Stimulated activated CD4-positive, alpha-beta T cell treated with anti-CD3 and anti-CD28 coated beads, Interleukin-15, amount 100 ng/mL, for 24 hours (primary cell): ENCODE measurements at regions not wholly inside any gene's neighbourhood (a gene's known extent, or its start where the extent isn't known, plus 50 kb on each side); places are given as distances from the start of the nearest gene placed in this dataset.

Experiments
- DNase-seq: peaks from one replicate; pipeline ENCODE4 v3.0.0-alpha.2; 2020

DNA sequence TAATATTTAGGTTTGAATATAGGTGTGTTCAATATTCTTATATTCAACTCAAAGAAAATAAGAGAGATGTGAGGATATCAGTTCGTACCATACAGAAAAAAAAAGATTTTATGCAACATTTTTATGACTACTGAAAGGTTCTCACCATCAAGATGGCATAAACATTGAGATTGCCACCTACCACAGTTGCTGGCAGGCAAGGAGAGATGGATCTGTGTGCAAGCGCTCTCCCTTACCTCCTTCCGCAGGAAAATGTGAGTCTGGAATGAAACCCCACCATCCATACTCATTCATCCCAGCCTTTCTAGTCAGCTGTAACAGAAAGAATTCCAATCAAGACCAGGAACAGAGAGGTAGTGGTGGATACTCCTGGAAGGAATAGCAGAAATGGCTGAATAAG, 376.9 kb downstream of the PPP3CA start:
- no peak for DNase-seq

DNA sequence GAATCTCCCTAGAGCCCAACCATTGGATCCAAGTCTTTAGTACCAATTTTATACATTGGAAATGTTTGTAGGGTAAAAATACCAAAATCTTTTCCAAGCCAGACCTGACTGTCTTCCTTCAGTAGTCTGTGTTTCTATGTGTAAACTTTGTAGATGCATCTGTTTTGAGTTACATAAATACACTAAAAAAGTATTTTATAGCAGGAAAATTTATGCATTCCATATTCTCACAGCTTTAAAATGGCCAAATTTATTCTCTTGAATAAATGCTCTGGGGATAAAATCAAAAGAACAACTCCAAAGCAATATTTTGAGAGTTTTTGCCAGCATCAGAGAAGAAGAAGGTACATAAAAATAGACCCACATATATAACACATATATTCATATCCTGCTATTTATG, 377.4 kb downstream of the PPP3CA start:
- DNase-seq: no peak

DNA sequence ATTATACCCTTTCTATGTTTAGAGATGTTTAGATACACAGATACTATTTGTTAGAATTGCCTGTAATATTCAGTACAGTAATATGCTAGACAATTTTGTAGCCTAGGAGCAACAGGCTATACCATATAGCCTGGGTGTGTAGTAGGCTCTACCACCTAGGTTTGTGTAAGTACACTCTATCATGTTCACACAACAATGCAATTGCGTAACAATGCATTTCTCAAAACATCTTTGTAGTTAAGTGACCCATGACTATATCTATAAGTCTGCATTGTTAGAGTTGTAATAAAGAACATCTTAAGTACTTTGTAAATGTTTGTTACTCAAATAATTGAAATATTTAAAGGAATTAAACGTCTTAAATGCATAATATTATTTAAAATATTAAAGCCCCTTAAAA, 379.3 kb downstream of the PPP3CA start:
- no peak for DNase-seq

DNA sequence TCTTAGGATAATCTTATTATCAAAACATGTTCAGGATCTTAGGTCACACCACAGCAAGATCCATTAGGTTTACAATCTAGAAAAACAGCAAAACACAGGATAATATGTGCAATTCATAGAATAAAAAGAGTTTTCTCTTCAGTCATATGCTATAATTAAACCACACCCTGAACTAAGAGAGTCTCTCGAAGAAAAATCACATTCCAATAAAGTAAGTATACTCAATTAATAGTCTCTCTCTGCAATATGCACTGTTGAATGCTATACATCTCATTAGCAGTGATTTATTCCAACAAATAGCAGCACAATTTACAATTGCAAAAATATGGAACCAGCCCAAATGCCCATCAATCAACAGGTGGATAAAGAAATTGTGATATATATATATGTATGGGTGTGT, 383.7 kb downstream of the PPP3CA start:
- DNase-seq: no peak

DNA sequence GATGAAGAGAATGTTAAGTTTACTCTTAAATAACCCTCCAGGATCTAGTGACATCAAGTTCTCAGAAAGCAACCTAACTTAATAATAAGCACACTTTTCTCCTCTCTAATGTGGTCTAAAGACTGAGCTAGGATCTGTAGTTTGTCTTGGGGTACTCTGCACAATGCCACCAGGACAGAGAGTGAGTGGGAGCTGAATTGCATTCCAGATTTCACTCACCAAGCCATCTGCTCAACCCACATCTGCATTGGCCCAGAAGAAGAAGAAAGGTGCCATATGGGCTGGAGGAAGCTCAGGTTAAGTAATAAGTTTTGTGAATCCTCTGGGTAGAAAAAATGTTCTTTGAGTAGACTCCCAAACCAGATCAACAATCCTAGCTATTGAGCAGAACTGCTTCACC, 384.6 kb downstream of the PPP3CA start:
- no peak for DNase-seq

DNA sequence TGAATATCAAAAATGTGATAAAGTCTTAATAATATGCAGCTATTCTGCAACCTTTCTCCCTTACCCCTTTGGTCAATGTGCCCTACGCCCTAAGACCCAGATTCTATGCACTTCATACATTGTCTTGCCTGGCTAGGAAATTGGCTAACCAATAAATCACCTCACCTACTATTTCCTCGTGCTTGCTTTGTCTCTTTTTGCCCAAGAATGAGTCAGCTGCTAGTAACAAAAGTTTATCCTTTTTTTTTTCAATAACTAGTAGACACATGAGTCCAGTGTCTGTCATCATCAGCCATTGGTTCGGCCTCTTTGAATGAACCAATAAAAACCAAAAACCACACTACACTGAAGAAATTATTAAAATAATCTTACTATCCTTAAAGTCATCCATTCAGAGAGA, 387.1 kb downstream of the PPP3CA start:
- no peak for DNase-seq

DNA sequence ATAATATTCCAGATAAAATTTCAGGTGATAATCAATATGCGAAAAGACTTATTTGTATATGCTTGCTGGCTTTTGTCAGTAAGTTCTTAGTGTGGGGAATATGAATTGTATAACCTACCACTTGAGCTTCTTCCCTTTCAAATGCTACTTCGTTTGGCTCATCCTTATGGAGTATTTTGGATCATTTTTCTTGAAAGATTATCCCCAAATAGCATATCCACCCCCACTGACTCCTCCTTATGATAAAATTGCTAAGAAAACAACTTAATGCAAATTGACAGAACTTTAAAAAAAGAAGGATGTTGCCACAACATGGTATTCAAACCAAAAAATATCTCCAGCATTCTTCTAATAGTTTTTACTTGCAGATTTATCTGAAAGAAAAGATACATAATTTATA, 393.3 kb downstream of the PPP3CA start:
- DNase-seq: no peak

DNA sequence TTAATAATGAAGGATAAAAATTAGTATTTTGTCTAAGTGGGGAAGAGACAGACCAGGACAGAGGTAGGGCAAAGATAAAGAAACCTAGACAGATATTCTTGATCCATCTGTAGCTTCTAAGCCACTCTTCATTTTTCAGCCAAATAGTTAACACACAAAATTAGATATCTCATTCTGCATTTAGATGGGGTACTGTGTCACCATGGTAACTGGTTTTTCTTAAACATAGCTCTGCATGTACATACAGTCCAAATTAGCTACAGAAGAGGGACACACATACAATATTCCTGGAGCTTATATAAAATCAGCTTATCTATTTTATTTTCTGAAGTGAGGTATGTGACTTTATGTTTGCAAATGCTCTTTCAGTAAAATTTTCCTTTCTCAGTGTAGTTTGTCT, 393.7 kb downstream of the PPP3CA start:
- no peak for DNase-seq

DNA sequence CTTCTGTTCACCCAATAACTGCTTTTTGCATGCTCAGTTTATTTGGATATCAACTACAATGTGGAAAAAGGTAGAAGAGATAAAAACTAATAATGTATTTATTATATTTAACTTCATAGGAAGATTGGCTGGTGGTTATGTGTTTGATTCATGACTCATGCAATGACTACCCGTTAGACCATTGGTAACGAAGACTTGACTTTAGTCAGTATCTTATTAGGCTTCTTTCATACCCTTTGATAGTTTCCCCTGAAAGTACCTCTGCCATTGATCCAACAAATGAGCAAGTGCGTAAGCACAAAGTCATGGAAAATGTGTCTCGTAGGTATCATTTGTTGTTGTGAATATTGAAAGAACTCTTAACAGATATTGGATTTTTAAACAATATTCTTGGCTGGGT, 394.7 kb downstream of the PPP3CA start:
- no peak for DNase-seq

DNA sequence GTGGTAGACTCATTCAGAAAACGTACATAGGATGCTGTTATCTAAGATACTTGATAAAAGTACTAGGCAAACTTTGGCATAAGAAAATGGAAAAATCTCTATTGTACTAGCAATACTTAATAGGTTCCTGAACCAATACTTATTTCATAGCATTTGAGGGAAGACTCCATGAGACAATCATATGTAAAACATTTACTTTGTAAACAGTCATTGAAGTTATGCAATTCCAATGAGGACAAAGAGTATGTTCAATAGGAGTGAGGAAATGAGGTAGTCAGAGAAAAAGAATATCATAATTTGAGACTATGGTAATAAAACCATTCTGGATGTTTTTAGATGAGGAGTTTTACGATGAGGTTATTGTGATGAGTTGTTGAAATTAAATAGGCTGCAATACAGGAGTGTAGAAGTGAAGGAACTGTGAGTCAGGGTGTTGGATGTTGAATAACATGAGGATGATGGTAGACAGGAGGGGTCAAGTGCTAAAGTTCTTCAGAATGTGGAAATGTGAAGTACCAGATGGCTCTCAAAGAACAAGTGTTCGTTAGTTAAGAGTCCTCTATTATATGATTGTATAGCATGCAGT, 397.9 kb downstream of the PPP3CA start:
- no peak for DNase-seq

DNA sequence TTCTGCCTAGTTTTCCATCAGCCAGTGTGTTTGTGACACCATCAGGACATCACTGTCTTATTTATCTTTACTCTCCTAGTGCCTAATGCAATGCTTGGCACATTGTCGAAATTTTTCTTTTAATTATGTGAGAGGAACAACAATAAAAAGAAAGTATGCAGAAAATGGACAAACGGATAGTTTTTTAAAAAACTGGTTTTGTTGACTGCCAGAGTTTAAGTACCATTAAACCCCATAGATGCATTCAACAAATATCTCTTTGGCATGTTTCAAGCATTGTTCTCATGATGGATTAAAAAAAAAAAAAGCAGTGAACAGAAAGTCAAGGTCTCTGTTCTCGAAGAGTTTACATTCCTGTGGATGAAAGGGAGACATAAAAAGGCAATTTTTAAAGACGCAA, 398.4 kb downstream of the PPP3CA start:
- no peak for DNase-seq

DNA sequence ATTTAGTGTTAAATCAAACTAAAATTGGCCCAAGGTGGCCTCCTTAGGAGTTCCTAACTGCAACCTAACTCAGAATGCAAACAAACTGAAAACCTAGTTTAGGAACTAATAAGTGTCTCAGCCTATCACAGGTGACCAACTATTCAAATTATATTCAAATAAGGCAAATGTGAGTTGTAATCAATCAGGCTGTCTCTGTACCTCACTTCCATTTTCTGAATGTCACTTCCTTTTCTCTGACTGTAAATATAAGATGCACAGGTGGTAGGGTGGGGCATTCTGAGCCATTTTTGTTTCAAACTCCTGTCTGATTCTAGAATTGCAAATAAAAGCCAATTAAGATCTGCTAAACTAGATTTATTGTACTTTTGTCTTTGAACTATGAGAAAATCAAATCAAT, 401.5 kb downstream of the PPP3CA start:
- no peak for DNase-seq

DNA sequence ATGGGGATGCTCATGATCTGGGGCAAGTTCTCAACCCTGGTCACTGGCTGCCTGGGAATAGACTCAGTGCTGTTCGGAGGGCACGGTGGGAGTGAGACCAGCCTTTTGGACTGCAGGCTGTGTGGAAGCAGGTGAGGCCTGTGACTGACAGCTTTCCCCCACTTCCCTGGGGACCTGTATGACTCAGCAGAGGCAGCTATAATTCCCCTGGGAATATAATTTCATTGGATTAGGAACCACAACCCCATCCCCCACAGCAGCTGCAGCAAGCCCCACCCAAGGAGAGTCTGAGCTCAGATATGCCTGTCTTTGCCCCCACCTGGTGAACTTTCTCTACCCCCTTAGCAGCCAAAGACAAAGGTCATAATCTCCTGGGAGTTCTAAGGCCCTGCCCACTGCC, 408.6 kb downstream of the PPP3CA start:
- DNase-seq: no peak

DNA sequence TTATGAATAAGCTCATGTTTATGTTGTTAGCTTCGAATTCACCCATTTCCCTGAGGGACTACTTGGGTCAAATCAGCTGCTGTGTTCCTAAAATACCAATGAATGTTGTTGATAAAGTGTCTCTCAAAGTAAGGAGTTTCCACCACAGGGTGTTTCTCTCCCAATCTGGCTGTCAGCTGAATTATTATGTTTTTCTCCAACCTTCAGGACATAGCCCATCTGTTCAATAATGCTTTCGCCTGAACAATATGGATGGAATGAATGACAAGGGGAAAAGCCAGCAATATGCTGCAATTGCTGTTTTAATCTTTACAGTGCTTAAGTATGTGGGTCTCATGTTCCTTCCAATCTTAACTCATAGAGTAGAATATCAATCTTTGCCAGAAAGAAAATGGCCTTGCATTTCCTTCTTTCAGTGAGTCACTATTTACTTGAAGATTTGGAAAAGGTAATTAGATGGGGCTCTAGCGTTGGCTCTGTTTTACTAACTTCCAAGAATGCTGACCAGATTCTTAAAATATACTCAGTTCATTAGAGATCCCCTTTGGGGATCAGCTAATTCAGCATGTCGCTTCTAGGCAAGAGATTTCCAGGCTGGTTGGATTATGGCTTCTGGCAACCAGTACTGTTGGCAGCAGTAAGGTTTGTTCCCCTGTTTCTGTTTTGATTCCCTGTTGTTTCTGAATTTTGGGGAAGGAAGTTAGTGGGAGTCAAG, 410.5 kb downstream of the PPP3CA start:
- no peak for DNase-seq

DNA sequence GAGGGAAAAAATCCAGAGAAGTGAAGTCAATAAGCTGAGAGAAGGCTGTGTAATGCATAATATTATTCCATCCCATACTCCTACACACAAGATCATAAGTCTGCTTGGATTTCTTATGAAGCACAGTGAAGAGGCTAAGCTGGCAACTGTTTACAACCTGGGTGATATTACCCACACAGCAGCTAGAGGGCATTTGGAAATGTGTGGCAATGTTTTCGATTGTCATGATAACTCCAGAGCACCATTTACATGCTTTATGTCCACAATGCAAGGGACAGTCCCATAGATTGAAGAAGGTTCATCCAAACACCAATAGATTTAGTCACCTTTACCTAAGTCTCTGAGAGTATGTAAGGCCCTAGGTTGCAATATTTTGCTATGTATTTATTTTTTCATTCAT, 412.2 kb downstream of the PPP3CA start:
- no peak for DNase-seq

DNA sequence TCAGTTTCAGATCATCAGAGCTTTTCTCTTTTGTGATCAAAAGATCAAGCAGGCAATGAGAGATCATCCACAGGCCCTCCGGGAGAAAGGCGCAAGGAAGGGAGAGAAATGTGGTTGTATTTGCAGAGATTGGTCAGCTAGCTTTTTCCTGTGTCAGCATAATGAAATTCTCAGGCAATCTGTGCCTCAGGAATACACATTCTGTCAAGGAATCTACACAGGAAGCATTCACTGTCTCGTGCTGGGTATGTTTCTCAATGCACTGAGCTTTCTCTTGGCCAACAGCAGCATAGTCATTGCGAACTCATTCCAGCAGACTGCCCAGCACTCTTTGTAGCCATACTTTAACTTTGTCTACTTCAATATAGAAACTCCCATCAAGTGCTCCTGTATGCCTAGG, 413.7 kb downstream of the PPP3CA start:
- no peak for DNase-seq

DNA sequence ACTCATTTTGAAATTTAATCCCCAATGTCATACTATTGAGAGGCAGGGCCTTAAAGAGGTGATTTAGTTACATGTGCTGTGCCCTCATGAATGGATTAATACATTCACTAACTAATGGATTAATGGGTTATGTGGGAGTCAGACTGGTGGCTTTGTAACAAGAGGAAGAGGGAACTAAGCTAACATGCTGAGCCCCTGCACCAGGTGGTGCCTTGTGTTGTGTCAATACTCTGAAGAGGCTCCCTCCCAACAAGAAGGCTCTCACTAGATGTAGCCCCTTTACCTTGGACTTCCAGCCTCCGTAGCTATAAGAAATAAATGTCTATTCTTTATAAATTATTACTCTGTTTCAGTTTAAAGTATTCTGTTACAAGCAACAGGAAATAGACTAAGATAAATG, 411.9 kb upstream of the EMCN start:
- DNase-seq: no peak

DNA sequence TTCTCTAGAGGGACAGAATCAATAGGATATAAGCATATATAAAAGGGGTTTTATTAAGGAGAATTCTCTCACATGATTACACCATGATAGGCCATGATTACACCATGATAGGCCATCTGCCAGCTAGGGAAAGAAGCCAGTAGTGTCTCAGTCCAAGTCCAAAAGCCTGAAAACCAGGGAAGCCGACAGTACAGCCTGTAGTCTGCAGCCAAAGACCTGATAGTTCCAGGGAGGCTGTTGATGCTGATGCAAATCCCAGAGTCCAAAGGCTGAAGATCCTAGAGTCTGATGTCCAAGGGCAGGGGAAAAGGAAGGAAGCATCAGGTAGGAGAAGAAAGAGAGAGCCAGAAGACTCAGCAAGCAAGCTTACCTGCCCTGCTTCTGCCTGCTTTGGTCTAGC, 411.3 kb upstream of the EMCN start:
- DNase-seq: no peak

DNA sequence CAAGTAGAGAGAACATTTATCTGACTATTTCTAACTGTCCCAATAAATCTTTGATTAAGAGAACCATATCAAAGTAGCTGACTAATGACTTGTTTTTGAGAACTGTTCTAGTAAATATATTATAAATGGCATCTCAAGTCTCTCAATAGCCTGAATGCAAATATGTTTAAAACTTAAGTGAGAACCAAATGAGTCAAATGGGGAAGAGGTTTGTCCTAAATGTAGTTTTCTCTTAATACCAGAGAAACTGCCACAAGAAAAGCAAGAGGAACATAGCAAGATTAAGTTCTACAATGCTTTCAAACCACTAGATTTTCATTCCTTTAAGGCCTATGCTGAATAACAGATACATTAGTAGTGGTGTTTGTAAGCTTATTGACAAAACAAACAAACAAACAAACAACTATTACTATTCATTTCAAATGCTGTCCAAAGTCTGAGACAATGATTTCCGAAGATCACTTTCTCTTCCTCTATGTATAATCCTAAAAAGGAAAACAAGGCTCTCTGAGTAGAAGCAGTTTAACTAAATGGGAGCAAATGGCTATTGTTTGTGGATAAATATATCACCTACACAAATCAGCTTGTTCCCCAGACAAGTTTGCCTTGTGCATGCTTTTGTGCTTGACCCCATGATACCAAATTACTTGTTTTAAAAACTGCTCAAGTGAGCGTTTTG, 408.4 kb upstream of the EMCN start:
- DNase-seq: no peak

DNA sequence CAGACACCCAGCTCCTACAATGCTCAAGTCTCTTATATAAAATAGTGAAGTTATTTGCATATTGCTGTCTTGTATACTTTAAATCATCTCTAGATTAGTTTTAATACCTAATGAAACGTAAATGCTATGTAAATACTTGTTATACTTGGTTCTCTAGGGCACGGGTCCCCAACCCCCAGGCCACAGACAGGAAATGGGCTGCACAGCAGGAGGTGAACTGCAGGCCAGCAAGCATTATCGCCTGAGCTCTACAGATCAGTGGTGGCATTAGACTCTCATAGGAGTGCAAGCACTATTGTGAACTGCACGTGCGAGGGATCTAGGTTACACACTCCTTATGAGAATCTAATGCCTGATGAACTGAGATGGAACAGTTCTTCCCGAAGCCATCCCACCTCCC, 395.9 kb upstream of the EMCN start:
- no peak for DNase-seq

DNA sequence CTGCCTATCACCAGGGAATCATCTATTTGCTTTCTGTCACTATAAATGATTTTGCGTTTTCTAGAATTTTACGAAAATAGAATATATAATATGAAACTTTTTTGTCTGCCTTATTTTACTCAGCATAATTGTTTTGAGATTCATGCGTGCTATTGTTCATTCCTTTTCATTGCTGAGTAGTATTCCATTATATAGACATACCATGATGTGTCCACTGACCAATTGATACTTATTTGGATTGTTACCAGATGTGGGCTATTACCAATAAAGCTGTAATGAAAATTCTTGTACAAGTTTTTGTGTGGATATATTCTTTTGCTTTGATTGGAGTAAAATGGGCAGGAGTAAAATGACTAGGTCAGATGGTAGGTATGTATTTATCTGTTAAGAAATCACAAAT, 390.7 kb upstream of the EMCN start:
- DNase-seq: no peak

DNA sequence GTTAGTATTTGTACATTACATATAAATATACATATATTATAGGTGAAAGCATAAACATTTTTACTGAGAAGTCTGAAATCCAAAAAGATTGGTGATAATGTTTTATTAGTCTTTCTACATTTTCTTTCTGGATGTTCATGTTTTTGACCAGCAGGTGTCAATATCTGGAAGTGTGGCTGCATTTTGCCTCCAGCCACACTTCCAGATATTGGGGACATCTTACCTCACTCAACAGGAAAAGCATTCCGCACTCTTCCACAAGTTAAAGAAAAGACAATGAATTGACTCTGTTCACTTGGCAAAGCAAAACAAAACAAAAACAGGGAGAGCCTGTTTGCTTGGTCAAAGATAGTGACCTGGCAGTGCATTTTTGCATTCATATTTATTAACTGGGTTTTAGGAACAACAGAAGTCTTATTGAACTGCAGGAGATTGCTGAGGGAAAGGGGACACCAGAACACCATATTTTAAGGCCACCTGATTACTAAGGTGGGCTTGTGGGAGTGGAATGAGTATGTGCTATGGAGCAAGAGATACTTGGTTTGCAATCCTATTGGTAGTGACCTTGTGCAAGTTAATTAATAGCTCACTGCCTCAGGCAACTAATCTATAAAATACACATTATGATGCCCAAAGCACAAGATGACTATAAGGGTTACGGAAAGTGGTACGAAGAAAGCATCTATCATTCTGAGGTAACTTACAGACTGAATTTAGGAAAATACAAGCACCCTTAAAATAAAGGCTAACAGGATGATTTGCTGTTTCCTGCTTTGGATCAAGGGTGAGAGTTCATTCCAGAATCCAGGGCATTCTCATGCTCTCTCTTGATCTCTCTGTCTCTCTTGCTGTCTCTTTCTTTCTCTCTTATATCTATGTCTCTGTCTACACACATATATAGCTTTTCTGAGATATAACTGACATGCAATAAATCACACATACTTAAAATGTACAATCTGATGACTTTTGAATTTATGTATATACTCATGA, 389.9 kb upstream of the EMCN start:
- no peak for DNase-seq

DNA sequence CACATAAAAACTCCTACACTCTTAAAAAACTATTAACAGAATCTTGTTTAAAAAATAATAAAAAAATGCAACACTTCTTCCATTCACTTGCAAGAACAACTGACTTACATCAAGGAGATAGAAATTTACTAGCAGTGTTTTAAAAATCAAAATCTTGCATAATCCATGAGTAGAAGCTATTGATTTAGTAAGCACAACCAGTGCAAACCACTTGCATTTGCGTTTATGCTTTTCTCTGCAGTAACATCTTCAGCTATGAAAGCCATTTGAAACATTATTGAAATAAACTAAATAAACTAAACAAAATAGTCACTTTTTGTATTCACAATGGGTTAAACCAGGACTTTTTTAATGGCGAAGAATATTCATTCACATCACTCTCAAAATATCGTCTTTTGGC, 389.2 kb upstream of the EMCN start:
- DNase-seq: no peak
